ENCODE measurements at regions not wholly inside any gene's neighbourhood (a gene's known extent, or its start where the extent isn't known, plus 50 kb on each side); places are given as distances from the start of the nearest gene placed in this dataset.

DNA sequence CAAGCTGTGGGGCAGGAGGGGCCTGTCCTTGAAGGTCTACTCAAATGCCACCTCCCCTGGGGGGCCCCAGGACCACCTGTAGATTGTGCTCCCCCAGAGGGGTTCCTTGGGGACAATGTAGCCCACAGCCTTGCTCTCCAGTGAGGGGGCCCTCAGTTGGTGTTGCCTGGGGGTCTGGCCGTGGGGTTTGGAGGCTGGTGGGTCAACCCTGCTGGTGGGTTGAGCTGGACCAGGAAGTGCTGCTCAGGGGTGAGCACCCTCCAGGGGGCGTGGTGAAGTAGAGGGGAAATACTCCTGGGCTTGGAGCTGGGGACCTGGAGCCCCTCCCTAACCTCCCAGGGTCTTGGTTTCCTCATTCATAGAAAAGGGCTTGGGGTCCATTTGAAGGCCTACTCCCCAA lies 143.6 kb upstream of the WNT4 start:
- H3K27me3 ChIP-seq, result no peaks in the 10 kb centered on the region
- no peaks in the 10 kb centered on the region for H3K9me3 ChIP-seq
- no peak overlapping the region for H3K4me3 ChIP-seq
- no peak for DNase-seq
- intact Hi-C loops (cut with DNase I; ENCODE audit: low total_unique reads), result no loop called here
- no peaks in the 10 kb centered on the region for H3K36me3 ChIP-seq
- peaks cover 0 to 4% of the 10 kb centered on the region in 2 donors for H3K4me1 ChIP-seq
- TF ChIP-seq, protein P1, sequence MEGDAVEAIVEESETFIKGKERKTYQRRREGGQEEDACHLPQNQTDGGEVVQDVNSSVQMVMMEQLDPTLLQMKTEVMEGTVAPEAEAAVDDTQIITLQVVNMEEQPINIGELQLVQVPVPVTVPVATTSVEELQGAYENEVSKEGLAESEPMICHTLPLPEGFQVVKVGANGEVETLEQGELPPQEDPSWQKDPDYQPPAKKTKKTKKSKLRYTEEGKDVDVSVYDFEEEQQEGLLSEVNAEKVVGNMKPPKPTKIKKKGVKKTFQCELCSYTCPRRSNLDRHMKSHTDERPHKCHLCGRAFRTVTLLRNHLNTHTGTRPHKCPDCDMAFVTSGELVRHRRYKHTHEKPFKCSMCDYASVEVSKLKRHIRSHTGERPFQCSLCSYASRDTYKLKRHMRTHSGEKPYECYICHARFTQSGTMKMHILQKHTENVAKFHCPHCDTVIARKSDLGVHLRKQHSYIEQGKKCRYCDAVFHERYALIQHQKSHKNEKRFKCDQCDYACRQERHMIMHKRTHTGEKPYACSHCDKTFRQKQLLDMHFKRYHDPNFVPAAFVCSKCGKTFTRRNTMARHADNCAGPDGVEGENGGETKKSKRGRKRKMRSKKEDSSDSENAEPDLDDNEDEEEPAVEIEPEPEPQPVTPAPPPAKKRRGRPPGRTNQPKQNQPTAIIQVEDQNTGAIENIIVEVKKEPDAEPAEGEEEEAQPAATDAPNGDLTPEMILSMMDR (IDR thresholded peaks at IDR 0.05), result no peak
- no peak for TF ChIP-seq POLR2A (IDR thresholded peaks at IDR 0.05)
- no peak overlapping the region for H3K27ac ChIP-seq

DNA sequence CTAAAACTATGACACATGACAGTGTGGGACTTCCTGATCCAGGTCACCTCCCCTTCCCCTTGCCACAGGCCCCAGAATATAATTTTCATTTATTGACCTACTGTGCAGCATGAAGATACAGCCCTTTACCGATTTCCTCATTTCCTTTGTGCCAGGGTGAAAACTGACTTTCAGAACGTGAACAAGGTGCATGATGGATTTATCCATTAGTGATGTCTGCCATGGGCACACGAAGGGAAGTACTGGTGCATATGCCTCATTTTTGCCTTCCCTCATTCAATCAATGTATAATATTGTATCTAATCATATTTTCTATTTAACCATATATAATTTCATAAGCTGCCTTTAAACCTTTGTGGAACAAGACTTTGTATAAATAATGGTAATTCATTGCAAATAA lies 144.4 kb upstream of the WNT4 start:
- intact Hi-C loops (cut with DNase I; ENCODE audit: low total_unique reads), result no loop called here
- Histone ChIP-seq H3K27ac (no peak overlapping the region), H3K36me3 (no peaks in the 10 kb centered on the region), H3K9me3 (no peaks in the 10 kb centered on the region), H3K4me1 (peaks cover 0 to 4% of the 10 kb centered on the region in 2 donors), H3K4me3 (no peak overlapping the region), H3K27me3 (no peaks in the 10 kb centered on the region)
- no peak for DNase-seq
- TF ChIP-seq, protein P1 (IDR thresholded peaks at IDR 0.05), result no peak
- no peak for TF ChIP-seq POLR2A (IDR thresholded peaks at IDR 0.05)

DNA sequence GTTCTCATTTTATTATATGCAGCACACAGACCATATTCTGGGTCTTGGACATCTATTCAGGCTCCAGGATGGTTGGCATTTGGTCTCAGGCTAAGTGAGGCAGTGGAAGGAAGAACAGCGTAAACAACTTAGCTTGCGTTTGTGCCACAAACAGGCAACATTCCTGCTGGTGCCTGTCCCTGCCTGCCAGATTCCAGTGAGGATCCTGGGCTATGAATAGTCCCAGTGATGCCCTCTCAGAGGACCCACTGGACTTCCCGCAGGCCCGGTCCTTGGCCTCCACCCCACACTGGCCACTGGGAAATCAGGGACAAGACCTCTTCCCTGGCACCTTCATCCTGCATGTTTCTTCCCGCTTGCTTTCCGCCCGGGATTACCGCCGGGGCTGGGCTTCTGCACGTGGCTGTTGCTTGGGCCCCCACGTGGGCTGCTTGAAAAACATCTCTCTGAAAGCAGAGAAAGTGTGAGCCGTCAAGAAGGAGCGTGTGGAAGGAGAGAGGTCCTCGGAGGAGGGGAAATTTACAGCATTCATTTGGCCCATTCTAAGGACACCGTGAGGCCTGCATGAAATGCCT lies 145.1 kb upstream of the WNT4 start:
- H3K27me3 ChIP-seq, result peaks cover 0 to under 1% of the 10 kb centered on the region in 2 donors
- H3K27ac ChIP-seq, result no peak overlapping the region
- no peak for DNase-seq
- H3K4me1 ChIP-seq, result no peaks in the 10 kb centered on the region
- no peak overlapping the region for H3K4me3 ChIP-seq
- no peaks in the 10 kb centered on the region for H3K36me3 ChIP-seq
- intact Hi-C loops (cut with DNase I; ENCODE audit: low total_unique reads), result no loop called here
- H3K9me3 ChIP-seq, result no peaks in the 10 kb centered on the region
- no peak for TF ChIP-seq POLR2A (IDR thresholded peaks at IDR 0.05)
- TF ChIP-seq, protein P1 (IDR thresholded peaks at IDR 0.05), result no peak

DNA sequence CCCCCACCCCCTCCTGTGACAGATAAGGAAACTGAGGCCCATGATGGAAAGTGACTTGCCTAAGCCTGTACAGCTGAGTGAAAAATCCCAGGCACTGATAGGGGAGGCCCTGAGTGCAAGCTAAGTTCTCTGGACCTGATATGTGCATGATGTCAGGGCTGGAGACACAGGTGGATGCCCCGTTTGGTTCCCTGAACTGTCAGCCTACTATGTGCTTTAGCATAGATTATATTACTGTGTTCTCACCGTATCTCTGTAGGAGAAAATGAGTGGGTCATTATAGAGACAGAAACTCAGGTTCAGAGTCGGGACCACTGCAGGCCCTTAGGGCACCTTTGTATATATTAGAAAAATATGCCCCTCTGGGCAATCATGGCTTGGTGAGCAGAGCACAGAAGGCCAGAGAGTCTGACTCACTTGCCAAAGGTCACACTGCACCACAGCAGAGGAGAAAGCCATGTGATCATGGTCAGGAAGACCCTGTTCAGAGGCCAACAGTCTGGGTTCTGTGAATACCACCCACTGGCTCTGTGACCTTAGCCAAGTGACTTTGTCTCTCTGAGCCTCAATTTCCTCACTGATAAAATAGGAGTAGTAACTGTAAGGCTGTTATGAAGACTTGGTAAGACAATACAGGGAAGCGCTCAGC lies 145.8 kb upstream of the WNT4 start:
- Histone ChIP-seq H3K27ac (no peak overlapping the region), H3K27me3 (peaks cover 0 to 4% of the 10 kb centered on the region in 2 donors), H3K9me3 (no peaks in the 10 kb centered on the region), H3K4me1 (no peaks in the 10 kb centered on the region), H3K36me3 (no peaks in the 10 kb centered on the region), H3K4me3 (no peak overlapping the region)
- intact Hi-C loops (cut with DNase I; ENCODE audit: low total_unique reads), result no loop called here
- no peak for TF ChIP-seq POLR2A (IDR thresholded peaks at IDR 0.05)
- TF ChIP-seq, protein P1 (IDR thresholded peaks at IDR 0.05), result no peak
- no peak for DNase-seq

DNA sequence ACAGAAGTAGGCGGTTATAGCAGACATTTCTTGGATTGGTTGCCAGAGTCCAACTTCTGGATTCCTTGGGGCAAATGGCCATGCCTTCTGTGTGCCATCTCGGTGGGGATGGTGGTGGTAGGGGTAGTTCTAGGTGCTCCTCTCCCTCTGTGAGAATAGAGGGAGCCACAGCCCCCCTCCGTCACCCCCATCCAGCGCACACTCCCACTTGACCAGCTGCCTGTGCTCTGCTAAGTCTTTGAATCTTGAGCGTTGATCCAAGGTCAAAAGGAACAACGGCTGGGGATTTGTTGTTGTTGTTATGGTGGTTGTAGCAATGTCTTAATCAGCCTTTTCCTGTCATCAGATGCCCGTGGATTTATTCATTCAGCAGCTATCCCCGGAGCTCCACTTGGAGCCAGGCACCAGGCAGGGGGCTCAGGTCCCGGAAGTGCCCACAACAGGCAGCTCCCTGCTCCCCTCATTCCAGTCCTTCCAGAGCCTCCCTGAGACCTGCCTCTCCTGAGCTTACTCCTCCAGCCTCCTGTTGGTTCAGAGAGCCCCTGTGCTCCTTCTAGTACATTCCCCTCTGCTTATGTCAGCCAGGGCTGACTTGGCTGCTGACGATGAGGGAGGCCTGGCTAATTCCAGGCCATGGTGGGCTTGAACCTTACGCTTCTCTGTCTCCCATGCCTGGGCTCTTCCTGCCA lies 146.6 kb upstream of the WNT4 start:
- Histone ChIP-seq H3K4me1 (no peaks in the 10 kb centered on the region), H3K27me3 (peaks cover 0 to 4% of the 10 kb centered on the region in 2 donors), H3K27ac (no peak overlapping the region), H3K9me3 (no peaks in the 10 kb centered on the region), H3K4me3 (no peak overlapping the region), H3K36me3 (no peaks in the 10 kb centered on the region)
- no peak for DNase-seq
- TF ChIP-seq, protein P1 (IDR thresholded peaks at IDR 0.05), result no peak
- no peak for TF ChIP-seq POLR2A (IDR thresholded peaks at IDR 0.05)
- intact Hi-C loops (cut with DNase I; ENCODE audit: low total_unique reads), result no loop called here

Data from uterus (tissue), 3 donors.